ENCODE measurements at regions not wholly inside any gene's neighbourhood (a gene's known extent, or its start where the extent isn't known, plus 50 kb on each side); places are given as distances from the start of the nearest gene placed in this dataset.

DNA sequence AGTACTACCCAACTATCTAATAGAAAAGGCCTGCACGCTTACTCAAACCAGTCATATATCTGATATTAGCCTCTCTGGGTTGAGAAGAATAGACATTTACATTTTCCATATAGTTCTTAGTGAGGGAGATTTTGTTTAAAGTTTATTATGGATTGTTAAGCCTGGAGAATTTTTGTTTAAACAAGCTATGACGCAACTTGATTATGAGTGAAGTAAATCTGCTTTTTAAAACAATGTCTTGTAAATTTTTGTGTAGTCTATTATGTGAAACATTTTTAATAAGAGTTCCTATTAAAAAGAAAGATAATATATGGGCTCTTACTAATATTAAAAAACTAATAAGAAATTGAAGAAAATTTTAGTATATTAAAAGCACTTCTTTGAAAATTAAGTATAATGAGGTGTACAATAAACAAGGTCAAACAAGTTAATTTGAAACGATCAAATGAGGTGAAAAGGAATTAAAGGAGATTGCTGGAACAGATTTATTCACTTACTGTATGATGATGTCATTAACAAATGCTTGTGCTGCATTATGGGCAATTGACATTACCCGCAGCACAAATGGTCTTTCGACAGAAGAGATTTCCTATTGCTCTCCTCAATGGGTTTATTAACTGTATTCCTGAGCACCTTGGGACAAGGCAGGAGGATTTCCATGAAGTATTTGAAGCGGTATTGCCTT, 229.2 kb upstream of the SMIM21 start:
- Histone ChIP-seq H3K36me3 (ENCODE audit: control insufficient read depth, insufficient read depth, low read length) (no peaks in the 10 kb centered on the region), H3K9me3 (ENCODE audit: control insufficient read depth, low read length) (peaks cover 21% of the 10 kb centered on the region), H3K27me3 (ENCODE audit: control insufficient read depth, insufficient read depth, low read length, poor library complexity, severe bottlenecking) (no peaks in the 10 kb centered on the region), H3K9ac (ENCODE audit: extremely low read depth, low read length, poor library complexity, severe bottlenecking) (no peak overlapping the region), H3K4me3 (ENCODE audit: low read length) (no peak overlapping the region), H3K4me1 (ENCODE audit: control insufficient read depth, insufficient read depth, low read length) (peaks cover 2% of the 10 kb centered on the region), H3K27ac (ENCODE audit: low read depth, low read length) (no peak overlapping the region)
- DNase-seq = no peak
- Mint-ChIP-seq H3K9me3 (peaks cover 22% of the 10 kb centered on the region), H3K4me3 (no peak overlapping the region), H3K4me1 (peaks cover 29% of the 10 kb centered on the region), H3K36me3 (ENCODE audit: low read depth) (peaks cover under 1% of the 10 kb centered on the region), H3K27ac (no peak overlapping the region), H3K27me3 (ENCODE audit: insufficient read depth) (no peaks in the 10 kb centered on the region)
- TF ChIP-seq, protein P1, sequence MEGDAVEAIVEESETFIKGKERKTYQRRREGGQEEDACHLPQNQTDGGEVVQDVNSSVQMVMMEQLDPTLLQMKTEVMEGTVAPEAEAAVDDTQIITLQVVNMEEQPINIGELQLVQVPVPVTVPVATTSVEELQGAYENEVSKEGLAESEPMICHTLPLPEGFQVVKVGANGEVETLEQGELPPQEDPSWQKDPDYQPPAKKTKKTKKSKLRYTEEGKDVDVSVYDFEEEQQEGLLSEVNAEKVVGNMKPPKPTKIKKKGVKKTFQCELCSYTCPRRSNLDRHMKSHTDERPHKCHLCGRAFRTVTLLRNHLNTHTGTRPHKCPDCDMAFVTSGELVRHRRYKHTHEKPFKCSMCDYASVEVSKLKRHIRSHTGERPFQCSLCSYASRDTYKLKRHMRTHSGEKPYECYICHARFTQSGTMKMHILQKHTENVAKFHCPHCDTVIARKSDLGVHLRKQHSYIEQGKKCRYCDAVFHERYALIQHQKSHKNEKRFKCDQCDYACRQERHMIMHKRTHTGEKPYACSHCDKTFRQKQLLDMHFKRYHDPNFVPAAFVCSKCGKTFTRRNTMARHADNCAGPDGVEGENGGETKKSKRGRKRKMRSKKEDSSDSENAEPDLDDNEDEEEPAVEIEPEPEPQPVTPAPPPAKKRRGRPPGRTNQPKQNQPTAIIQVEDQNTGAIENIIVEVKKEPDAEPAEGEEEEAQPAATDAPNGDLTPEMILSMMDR (conservative IDR thresholded peaks at IDR 0.05) = no peak
- WGBS, 2 experiments (ENCODE audit: insufficient coverage in 1 of 2, insufficient read length in 1 of 2) = 94 to 100% methylated on average over 1 to 6 of the region's 6 CpGs

DNA sequence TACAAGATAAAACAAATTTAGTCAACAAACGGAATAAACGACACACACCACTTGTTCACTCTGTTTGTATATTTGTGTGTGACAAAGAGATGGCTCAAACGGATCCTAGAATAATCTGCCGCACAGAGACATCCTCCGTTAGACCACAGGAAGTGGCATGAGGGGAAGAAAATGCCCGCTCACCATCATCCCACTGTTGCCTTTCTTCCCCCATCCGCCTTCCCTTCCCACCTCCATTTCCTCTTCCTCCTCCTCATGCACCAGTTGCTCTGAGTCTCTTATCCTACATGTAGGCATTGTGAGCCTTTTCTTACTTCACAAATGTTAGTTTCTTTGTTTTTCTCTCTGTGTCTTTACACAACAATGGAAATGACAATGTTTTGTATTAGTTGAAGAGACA, 228.5 kb upstream of the SMIM21 start:
- no peaks in the 10 kb centered on the region for H3K36me3 Mint-ChIP-seq (ENCODE audit: low read depth)
- Histone ChIP-seq H3K4me1 (ENCODE audit: control insufficient read depth, insufficient read depth, low read length) (peaks cover 2% of the 10 kb centered on the region), H3K4me3 (ENCODE audit: low read length) (no peak overlapping the region), H3K27me3 (ENCODE audit: control insufficient read depth, insufficient read depth, low read length, poor library complexity, severe bottlenecking) (no peaks in the 10 kb centered on the region), H3K9me3 (ENCODE audit: control insufficient read depth, low read length) (peaks cover 14% of the 10 kb centered on the region), H3K9ac (ENCODE audit: extremely low read depth, low read length, poor library complexity, severe bottlenecking) (no peak overlapping the region), H3K27ac (ENCODE audit: low read depth, low read length) (no peak overlapping the region), H3K36me3 (ENCODE audit: control insufficient read depth, insufficient read depth, low read length) (no peaks in the 10 kb centered on the region)
- no peak for DNase-seq
- no peak overlapping the region for H3K27ac Mint-ChIP-seq
- 70% methylated on average over 7 of the region's 7 CpGs; no CpG with 5 or more reads in 1 of the 2 experiments for WGBS, 2 experiments (ENCODE audit: insufficient coverage in 1 of 2, insufficient read length in 1 of 2)
- TF ChIP-seq, protein P1 (conservative IDR thresholded peaks at IDR 0.05) = no peak
- peaks cover 19% of the 10 kb centered on the region for H3K9me3 Mint-ChIP-seq
- H3K4me3 Mint-ChIP-seq = no peak overlapping the region
- H3K27me3 Mint-ChIP-seq (ENCODE audit: insufficient read depth) = no peaks in the 10 kb centered on the region
- peaks cover 29% of the 10 kb centered on the region for H3K4me1 Mint-ChIP-seq

DNA sequence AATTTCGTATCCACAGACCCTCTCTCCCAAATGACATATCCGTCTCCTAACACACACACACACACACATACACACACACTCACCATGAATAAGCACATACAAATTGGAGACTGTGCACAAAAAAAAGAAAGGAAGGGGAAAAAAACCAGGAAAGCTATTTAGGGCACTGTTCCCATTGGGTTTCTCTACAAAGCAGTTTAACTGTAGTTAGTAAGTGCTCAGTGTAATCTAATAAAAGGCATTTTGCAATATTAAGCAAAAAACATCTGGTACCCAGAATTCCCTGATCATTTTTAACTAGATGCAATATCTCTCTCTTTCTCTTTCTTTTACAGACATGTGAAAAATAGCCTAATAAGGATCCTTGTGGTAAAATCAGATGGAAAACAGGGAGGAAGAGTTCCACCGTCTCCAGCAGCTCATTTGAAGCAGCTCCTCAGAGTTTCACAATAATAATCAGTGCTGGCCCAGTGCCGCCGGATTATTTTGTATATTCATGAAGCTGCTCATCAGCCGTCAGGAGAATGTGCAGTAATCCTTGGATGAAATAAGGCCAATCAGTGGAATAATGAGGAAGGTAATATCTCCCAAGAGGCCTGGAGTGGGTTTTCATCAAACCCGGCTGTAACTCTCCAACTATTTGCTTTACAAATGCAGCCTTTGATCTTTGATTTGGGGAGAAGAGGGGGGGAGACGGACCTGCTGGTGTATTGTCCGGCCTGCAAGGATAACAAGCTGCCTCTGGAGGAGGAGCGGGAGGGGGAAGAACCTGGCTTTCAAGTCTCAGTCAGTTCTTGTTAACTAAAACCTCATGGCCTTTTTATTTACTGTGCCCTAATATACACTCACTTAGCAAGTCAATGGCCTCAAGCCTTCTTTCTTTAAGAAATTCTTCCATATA, 227.6 kb upstream of the SMIM21 start:
- peak overlapping the region; percentile 37 for H3K27ac Mint-ChIP-seq
- peaks cover 5% of the 10 kb centered on the region for H3K9me3 ChIP-seq (ENCODE audit: control insufficient read depth, low read length)
- H3K27me3 ChIP-seq (ENCODE audit: control insufficient read depth, insufficient read depth, low read length, poor library complexity, severe bottlenecking) = no peaks in the 10 kb centered on the region
- H3K4me3 Mint-ChIP-seq = peak overlapping the region; percentile 6
- H3K4me3 ChIP-seq (ENCODE audit: low read length) = no peak overlapping the region
- no peak overlapping the region for H3K9ac ChIP-seq (ENCODE audit: extremely low read depth, low read length, poor library complexity, severe bottlenecking)
- peak; percentile 71 for DNase-seq
- H3K9me3 Mint-ChIP-seq = peaks cover 11% of the 10 kb centered on the region
- no peaks in the 10 kb centered on the region for H3K36me3 Mint-ChIP-seq (ENCODE audit: low read depth)
- peak overlapping the region; percentile 40 for H3K27ac ChIP-seq (ENCODE audit: low read depth, low read length)
- peaks cover 29% of the 10 kb centered on the region for H3K4me1 Mint-ChIP-seq
- H3K27me3 Mint-ChIP-seq (ENCODE audit: insufficient read depth) = no peaks in the 10 kb centered on the region
- 24 to 41% methylated on average over 4 to 9 of the region's 10 CpGs for WGBS, 2 experiments (ENCODE audit: insufficient coverage in 1 of 2, insufficient read length in 1 of 2)
- TF ChIP-seq, protein P1 (conservative IDR thresholded peaks at IDR 0.05) = no peak
- H3K4me1 ChIP-seq (ENCODE audit: control insufficient read depth, insufficient read depth, low read length) = peaks cover 2% of the 10 kb centered on the region
- H3K36me3 ChIP-seq (ENCODE audit: control insufficient read depth, insufficient read depth, low read length) = no peaks in the 10 kb centered on the region

Measured in endodermal cell (in vitro differentiated cells).